T-helper 17 cell (primary cell): ENCODE measurements at regions not wholly inside any gene's neighbourhood (a gene's known extent, or its start where the extent isn't known, plus 50 kb on each side); places are given as distances from the start of the nearest gene placed in this dataset.

Source experiments
- ATAC-seq: fragments of 150-1000 bp; cut with Tn5 transposase; 2 replicates; pipeline ENCODE4 v1.10.0; 2021; ENCODE audit warnings: mild to moderate bottlenecking, moderate library complexity
- DNase-seq, 3 donors: peaks; one replicate each; pipeline versions ENCODE4 v3.0.0 to v3.0.0-alpha.2; 2020 to 2021
- H3K9me3 ChIP-seq: one replicate; pipeline ENCODE4 v1.7.0; 2013; ENCODE audit warnings: low read length, mild to moderate bottlenecking; ENCODE audit not compliant: control insufficient read depth, poor library complexity, severe bottlenecking
- H3K27ac Mint-ChIP-seq: one replicate; pipeline ENCODE4 v1.8.0; 2022; ENCODE audit warnings: mild to moderate bottlenecking, moderate library complexity, mixed read lengths
- H3K27me3 Mint-ChIP-seq: one replicate; pipeline ENCODE4 v1.8.0; 2022; ENCODE audit warnings: mixed read lengths
- H3K36me3 Mint-ChIP-seq: one replicate; pipeline ENCODE4 v1.8.0; 2022; ENCODE audit warnings: low read depth, mixed read lengths
- H3K4me1 Mint-ChIP-seq: one replicate; pipeline ENCODE4 v1.8.0; 2022; ENCODE audit warnings: mild to moderate bottlenecking, mixed read lengths
- H3K4me3 Mint-ChIP-seq: one replicate; pipeline ENCODE4 v1.8.0; 2022; ENCODE audit warnings: mild to moderate bottlenecking, moderate library complexity, mixed read lengths

- DNase-seq (no peak), ATAC-seq (no peak)
- H3K4me1 Mint-ChIP-seq = peaks cover 3% of the 10 kb centered on the region
- no peaks in the 10 kb centered on the region for H3K9me3 ChIP-seq
- no peak overlapping the region for H3K4me3 Mint-ChIP-seq
- peaks cover 3% of the 10 kb centered on the region for H3K36me3 Mint-ChIP-seq
- H3K27me3 Mint-ChIP-seq = peaks cover 73% of the 10 kb centered on the region
- no peak overlapping the region for H3K27ac Mint-ChIP-seq
Observed at GRCh38 chr3:107897471-107898061, 193.3 kb downstream of the CD47 start.

DNA sequence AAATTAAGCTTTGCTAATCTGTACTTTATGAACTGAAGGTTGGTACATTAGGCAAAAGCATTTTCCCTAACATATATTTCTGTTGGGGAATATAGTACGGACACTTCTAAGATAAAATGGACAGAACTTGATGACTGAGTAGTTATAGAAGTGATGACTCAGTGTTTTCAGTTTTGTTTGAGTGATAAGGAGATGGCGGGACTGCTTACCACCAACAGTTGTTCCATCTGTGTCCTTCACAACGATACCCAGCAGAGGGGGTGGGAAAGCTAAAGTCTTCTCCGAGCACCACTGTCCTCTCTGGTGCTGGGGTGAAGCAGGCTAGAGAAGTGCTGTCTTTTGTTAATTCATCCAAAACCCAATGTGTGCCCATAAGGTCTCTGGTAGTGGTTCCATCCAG is 195.8 kb downstream of the CD47 start:
- ATAC-seq = no peak
- peaks cover 3% of the 10 kb centered on the region for H3K36me3 Mint-ChIP-seq
- DNase-seq = no peak
- no peaks in the 10 kb centered on the region for H3K9me3 ChIP-seq
- no peak overlapping the region for H3K4me3 Mint-ChIP-seq
- no peak overlapping the region for H3K27ac Mint-ChIP-seq
- H3K4me1 Mint-ChIP-seq = peaks cover 3% of the 10 kb centered on the region
- peaks cover 65% of the 10 kb centered on the region for H3K27me3 Mint-ChIP-seq

GRCh38 chr3:107892955-107893624 is 197.7 kb downstream of the CD47 start:
- peaks cover 4% of the 10 kb centered on the region for H3K36me3 Mint-ChIP-seq
- ATAC-seq (no peak), DNase-seq (no peak)
- H3K9me3 ChIP-seq = no peaks in the 10 kb centered on the region
- no peak overlapping the region for H3K27ac Mint-ChIP-seq
- peaks cover 3% of the 10 kb centered on the region for H3K4me1 Mint-ChIP-seq
- peaks cover 59% of the 10 kb centered on the region for H3K27me3 Mint-ChIP-seq
- no peak overlapping the region for H3K4me3 Mint-ChIP-seq

DNA sequence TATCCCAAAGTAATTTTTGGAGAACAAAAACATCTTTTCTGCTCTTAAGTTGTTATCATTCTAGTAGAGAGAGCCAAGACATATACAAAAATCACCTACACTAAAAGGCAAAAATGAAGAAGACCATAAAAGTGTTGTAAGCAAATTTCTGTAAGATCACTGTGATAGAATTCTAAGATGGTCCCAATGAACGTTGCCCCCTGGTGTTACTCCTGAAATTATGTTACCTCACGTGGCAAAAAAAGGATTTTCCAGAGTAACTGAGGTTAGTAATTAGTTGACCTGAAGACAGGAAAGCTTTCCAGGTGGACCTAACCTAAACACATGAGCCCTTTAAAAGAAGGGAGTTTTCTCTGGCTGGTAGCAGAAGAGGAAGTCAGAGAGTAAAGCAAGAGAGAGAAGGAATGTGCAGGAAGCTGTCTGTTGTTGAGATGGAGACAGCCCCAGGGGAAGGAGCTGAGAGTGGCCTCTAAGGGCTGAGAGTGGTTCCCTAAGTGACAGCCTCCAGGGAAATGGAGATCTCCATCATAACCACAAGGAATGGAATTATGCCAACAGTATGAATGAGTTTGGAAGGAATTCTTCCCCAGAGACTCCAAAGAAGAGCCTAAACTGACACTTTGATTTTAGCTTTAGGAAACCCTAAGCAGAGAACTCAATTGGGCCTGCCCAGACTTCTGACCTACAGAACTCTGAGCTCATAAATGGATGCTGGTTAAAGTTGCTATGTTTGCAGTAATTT is 205.9 kb downstream of the CD47 start:
- no peaks in the 10 kb centered on the region for H3K27me3 Mint-ChIP-seq
- ATAC-seq (no peak), DNase-seq (no peak)
- H3K4me3 Mint-ChIP-seq = no peak overlapping the region
- H3K9me3 ChIP-seq = no peaks in the 10 kb centered on the region
- H3K4me1 Mint-ChIP-seq = no peaks in the 10 kb centered on the region
- H3K36me3 Mint-ChIP-seq = peaks cover 2% of the 10 kb centered on the region
- H3K27ac Mint-ChIP-seq = no peak overlapping the region

GRCh38 chr3:107884028-107884427 is 206.8 kb downstream of the CD47 start:
- H3K4me1 Mint-ChIP-seq = no peaks in the 10 kb centered on the region
- no peaks in the 10 kb centered on the region for H3K27me3 Mint-ChIP-seq
- ATAC-seq (no peak), DNase-seq (no peak)
- peaks cover 2% of the 10 kb centered on the region for H3K36me3 Mint-ChIP-seq
- H3K9me3 ChIP-seq = no peaks in the 10 kb centered on the region
- no peak overlapping the region for H3K4me3 Mint-ChIP-seq
- H3K27ac Mint-ChIP-seq = no peak overlapping the region

DNA sequence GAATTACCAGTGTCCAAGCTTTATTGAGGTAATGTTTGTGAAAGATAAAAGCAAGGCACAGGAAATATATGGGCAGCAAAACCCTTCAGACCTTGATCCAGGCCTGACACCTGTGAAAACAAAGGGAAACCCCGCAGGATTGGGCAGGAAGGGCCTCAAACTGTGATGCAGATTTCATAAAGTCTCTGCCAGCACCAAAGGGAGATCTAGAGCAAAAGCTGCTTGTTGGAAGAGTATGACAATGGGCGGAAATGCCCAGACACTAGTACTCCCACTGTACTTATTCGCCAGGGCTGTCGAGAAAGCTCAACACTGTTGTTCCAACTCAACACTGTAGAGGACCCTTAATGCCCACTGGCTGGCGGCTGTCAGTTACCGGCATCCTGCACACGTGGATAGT is 207.9 kb downstream of the CD47 start:
- Mint-ChIP-seq H3K27ac (no peak overlapping the region), H3K27me3 (no peaks in the 10 kb centered on the region), H3K36me3 (no peaks in the 10 kb centered on the region), H3K4me3 (no peak overlapping the region), H3K4me1 (no peaks in the 10 kb centered on the region)
- DNase-seq (no peak), ATAC-seq (no peak)
- no peaks in the 10 kb centered on the region for H3K9me3 ChIP-seq

DNA sequence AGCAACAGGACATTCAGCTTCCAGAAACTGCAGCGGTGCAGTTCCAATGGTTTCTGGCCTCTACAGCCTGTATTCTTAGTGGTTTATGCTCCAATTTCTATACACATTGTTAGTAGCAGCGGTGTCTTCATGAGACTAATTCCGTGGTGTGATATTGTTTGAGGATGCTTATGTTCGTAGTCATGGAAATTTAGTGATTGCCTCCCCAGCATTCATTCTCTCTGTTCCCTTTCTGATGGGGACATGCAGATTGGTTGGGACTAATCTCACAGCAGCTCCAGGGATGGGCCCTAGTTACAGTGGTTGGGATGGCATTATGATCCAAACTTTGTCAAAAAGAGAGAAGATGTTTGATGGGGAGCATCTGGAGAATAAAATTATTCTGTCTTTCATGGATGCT is 208.6 kb downstream of the CD47 start:
- ATAC-seq = no peak
- no peak overlapping the region for H3K27ac Mint-ChIP-seq
- no peaks in the 10 kb centered on the region for H3K4me1 Mint-ChIP-seq

GRCh38 chr3:107881509-107881908 is 209.3 kb downstream of the CD47 start:
- DNase-seq = no peak
- H3K9me3 ChIP-seq = no peaks in the 10 kb centered on the region
- Mint-ChIP-seq H3K27me3 (no peaks in the 10 kb centered on the region), H3K36me3 (no peaks in the 10 kb centered on the region), H3K4me3 (no peak overlapping the region), H3K27ac (no peak overlapping the region), H3K4me1 (peaks cover under 1% of the 10 kb centered on the region)
- no peak for ATAC-seq

More for the DNA sequence above, 208.6 kb downstream of the CD47 start:
- Mint-ChIP-seq H3K27me3 (no peaks in the 10 kb centered on the region), H3K36me3 (no peaks in the 10 kb centered on the region), H3K4me3 (no peak overlapping the region)
- no peaks in the 10 kb centered on the region for H3K9me3 ChIP-seq
- no peak for DNase-seq

DNA sequence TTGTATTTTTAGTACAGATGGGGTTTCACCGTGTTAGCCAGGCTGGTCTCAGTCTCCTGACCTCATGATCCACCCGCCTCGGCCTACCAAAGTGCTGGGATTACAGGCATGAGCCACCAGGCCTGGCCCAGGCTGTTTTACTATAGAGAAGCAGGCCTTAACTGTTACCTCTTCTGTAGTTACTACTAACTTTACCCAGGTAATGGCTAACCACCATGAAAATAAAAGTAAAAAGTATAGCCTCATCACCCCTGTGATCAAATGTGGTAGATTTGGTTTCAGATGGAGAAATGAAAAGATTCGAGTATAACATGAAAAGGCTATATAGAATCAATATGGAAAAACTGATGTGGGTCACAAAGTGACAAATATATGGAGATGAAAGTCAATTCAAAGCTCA is 210.1 kb downstream of the CD47 start:
- Mint-ChIP-seq H3K4me3 (no peak overlapping the region), H3K36me3 (no peaks in the 10 kb centered on the region), H3K27ac (no peak overlapping the region), H3K27me3 (no peaks in the 10 kb centered on the region), H3K4me1 (peaks cover 4% of the 10 kb centered on the region)
- DNase-seq = no peak
- H3K9me3 ChIP-seq = no peaks in the 10 kb centered on the region
- ATAC-seq = no peak

- H3K4me3 Mint-ChIP-seq = no peak overlapping the region
- no peak for DNase-seq
- peaks cover 9% of the 10 kb centered on the region for H3K27me3 Mint-ChIP-seq
- no peaks in the 10 kb centered on the region for H3K9me3 ChIP-seq
- ATAC-seq = no peak
- peaks cover 4% of the 10 kb centered on the region for H3K36me3 Mint-ChIP-seq
- H3K4me1 Mint-ChIP-seq = peaks cover 4% of the 10 kb centered on the region
- no peak overlapping the region for H3K27ac Mint-ChIP-seq
Observed at GRCh38 chr3:107877936-107878335, 212.9 kb downstream of the CD47 start.

GRCh38 chr3:107870943-107871638 is 219.7 kb downstream of the CD47 start:
- DNase-seq (no peak), ATAC-seq (no peak)
- Mint-ChIP-seq H3K27ac (no peak overlapping the region), H3K27me3 (peaks cover 14% of the 10 kb centered on the region), H3K4me1 (no peaks in the 10 kb centered on the region), H3K4me3 (no peak overlapping the region), H3K36me3 (peaks cover 4% of the 10 kb centered on the region)
- H3K9me3 ChIP-seq = no peaks in the 10 kb centered on the region

GRCh38 chr3:107870096-107870495 is 220.7 kb downstream of the CD47 start:
- peaks cover 11% of the 10 kb centered on the region for H3K27me3 Mint-ChIP-seq
- no peaks in the 10 kb centered on the region for H3K4me1 Mint-ChIP-seq
- H3K36me3 Mint-ChIP-seq = peaks cover 3% of the 10 kb centered on the region
- no peak overlapping the region for H3K4me3 Mint-ChIP-seq
- no peak for DNase-seq
- no peak overlapping the region for H3K27ac Mint-ChIP-seq
- no peak for ATAC-seq
- no peaks in the 10 kb centered on the region for H3K9me3 ChIP-seq

DNA sequence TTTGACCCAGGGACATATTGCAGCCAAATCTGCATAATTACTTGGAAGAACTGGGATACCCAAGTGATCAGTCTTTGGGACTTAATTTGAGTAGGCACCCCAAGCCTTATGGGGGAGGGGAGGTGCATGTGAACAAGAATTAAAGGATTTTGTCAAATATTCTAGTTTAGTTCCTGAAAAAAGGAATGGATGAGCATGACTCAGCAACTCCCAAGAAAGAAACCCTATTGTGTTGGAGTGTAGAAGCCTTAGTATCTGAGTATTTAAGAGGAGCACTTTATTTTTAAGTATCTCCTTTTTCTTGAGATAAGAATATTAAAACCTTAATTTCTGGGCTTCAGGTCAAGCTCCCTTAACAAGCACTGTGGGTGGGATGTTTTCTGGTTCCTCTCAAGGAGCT is 222.4 kb downstream of the CD47 start:
- Mint-ChIP-seq H3K4me3 (no peak overlapping the region), H3K36me3 (no peaks in the 10 kb centered on the region), H3K27me3 (peaks cover 8% of the 10 kb centered on the region), H3K27ac (no peak overlapping the region), H3K4me1 (no peaks in the 10 kb centered on the region)
- ATAC-seq = no peak
- DNase-seq = no peak
- H3K9me3 ChIP-seq = no peaks in the 10 kb centered on the region
